Right ventricle myocardium superior (tissue), 1 donor: ENCODE measurements at regions not wholly inside any gene's neighbourhood (a gene's known extent, or its start where the extent isn't known, plus 50 kb on each side); places are given as distances from the start of the nearest gene placed in this dataset.

ENCODE experiments used
- ATAC-seq: fragments of 200-7000 bp; cut with Tn5 transposase; one replicate; pipeline ENCODE4 v1.9.1; 2020; ENCODE audit warnings: mild to moderate bottlenecking; ENCODE audit not compliant: poor library complexity
- DNase-seq: peaks from one replicate; pipeline ENCODE4 v3.0.0-alpha.2; 2020
- intact Hi-C: fragments of 100-400 bp; cut with DNase I; formaldehyde crosslinking; loops from one replicate; pipeline ENCODE4 v1.11.2; 2022
- donor health status: DM: no; HTN: yes; CAD: no; lungs with severe emphysema.

- DNase-seq: no peak
- ATAC-seq: no peak
- intact Hi-C loops: no loop called here
Observed at GRCh38 chr5:24381861-24382489, 262.8 kb downstream of the CDH10 start.

GRCh38 chr5:24385070-24385469 lies 259.7 kb downstream of the CDH10 start:
- no peak for ATAC-seq
- DNase-seq: no peak
- intact Hi-C loops: no loop called here

GRCh38 chr5:24385617-24386016 lies 259.2 kb downstream of the CDH10 start:
- intact Hi-C loops: no loop called here
- no peak for DNase-seq

GRCh38 chr5:24388448-24388847 lies 256.3 kb downstream of the CDH10 start:
- intact Hi-C loops: no loop called here
- DNase-seq: no peak
- ATAC-seq: no peak

More at GRCh38 chr5:24385617-24386016, 259.2 kb downstream of the CDH10 start:
- ATAC-seq: no peak

GRCh38 chr5:24389968-24390367 lies 254.8 kb downstream of the CDH10 start:
- intact Hi-C loops: no loop called here
- no peak for DNase-seq
- no peak for ATAC-seq

- intact Hi-C loops: no loop called here
- ATAC-seq (no peak), DNase-seq (no peak)
Observed at GRCh38 chr5:24391816-24392215, 253.0 kb downstream of the CDH10 start.

GRCh38 chr5:24397601-24398000 lies 247.2 kb downstream of the CDH10 start:
- ATAC-seq (no peak), DNase-seq (no peak)
- intact Hi-C loops: no loop called here

GRCh38 chr5:24401773-24402172 lies 243.0 kb downstream of the CDH10 start:
- ATAC-seq (no peak), DNase-seq (no peak)
- intact Hi-C loops: no loop called here

GRCh38 chr5:24407466-24407865 lies 237.3 kb downstream of the CDH10 start:
- DNase-seq (no peak), ATAC-seq (no peak)
- intact Hi-C loops: no loop called here

- no peak for ATAC-seq
- no peak for DNase-seq
- intact Hi-C loops: no loop called here
Observed at GRCh38 chr5:24428345-24428744, 216.4 kb downstream of the CDH10 start.

GRCh38 chr5:24433555-24433954 lies 211.2 kb downstream of the CDH10 start:
- ATAC-seq (no peak), DNase-seq (no peak)
- intact Hi-C loops: no loop called here
